Osteoblast (primary cell): ENCODE measurements at regions not wholly inside any gene's neighbourhood (a gene's known extent, or its start where the extent isn't known, plus 50 kb on each side); places are given as distances from the start of the nearest gene placed in this dataset.

Source experiments
- DNase-seq: peaks from one replicate; pipeline ENCODE4 v3.0.0; 2011; ENCODE audit warnings: low spot score, mixed read lengths; ENCODE audit not compliant: insufficient read length; ENCODE audit errors: missing footprints
- H2AFZ ChIP-seq: 2 replicates; pipeline ENCODE4 v1.6.0; 2011; ENCODE audit warnings: mild to moderate bottlenecking, low read length
- H3K27ac ChIP-seq: 2 replicates; pipeline ENCODE4 v1.5.1; 2011; ENCODE audit warnings: mild to moderate bottlenecking, low read depth, low read length, moderate library complexity
- H3K27me3 ChIP-seq: 2 replicates; pipeline ENCODE4 v1.6.0; 2012; ENCODE audit warnings: mild to moderate bottlenecking, control low read depth, inconsistent platforms, low read length, moderate library complexity; ENCODE audit not compliant: insufficient read depth
- H3K36me3 ChIP-seq: 2 replicates; pipeline ENCODE4 v1.5.1; 2011; ENCODE audit warnings: mild to moderate bottlenecking, low read length, control low read depth, moderate library complexity; ENCODE audit not compliant: insufficient read depth
- H3K4me1 ChIP-seq: 2 replicates; pipeline ENCODE4 v1.5.1; 2011; ENCODE audit warnings: mild to moderate bottlenecking, low read length, control low read depth, moderate library complexity; ENCODE audit not compliant: insufficient read depth
- H3K4me2 ChIP-seq: 2 replicates; pipeline ENCODE4 v1.6.0; 2011; ENCODE audit warnings: mild to moderate bottlenecking, low read length; ENCODE audit not compliant: insufficient read depth
- H3K4me3 ChIP-seq: fragments of 200-600 bp; sonication (generic); 3 replicates; pipeline ENCODE4 v1.5.1; 2012; ENCODE audit warnings: mild to moderate bottlenecking, low read length, inconsistent platforms; ENCODE audit not compliant: insufficient read depth
- H3K79me2 ChIP-seq: 2 replicates; pipeline ENCODE4 v1.6.0; 2012; ENCODE audit warnings: mild to moderate bottlenecking, low read length, control low read depth, inconsistent platforms; ENCODE audit not compliant: insufficient read depth
- H3K9me3 ChIP-seq: 2 replicates; pipeline ENCODE4 v1.5.1; 2011; ENCODE audit warnings: low read depth, low read length, control low read depth
- H4K20me1 ChIP-seq: 2 replicates; pipeline ENCODE4 v1.6.0; 2012; ENCODE audit warnings: mild to moderate bottlenecking, low read length, control low read depth; ENCODE audit not compliant: insufficient read depth
- CTCF ChIP-seq: IDR thresholded peaks from 2 replicates; pipeline ENCODE4 v1.5.1; 2011; ENCODE audit warnings: mild to moderate bottlenecking, low read depth, low read length, moderate library complexity; ENCODE audit errors: extremely low read depth

- TF ChIP-seq CTCF = no peak
- H3K4me2 ChIP-seq = no peak overlapping the region
- no peaks in the 10 kb centered on the region for H3K27me3 ChIP-seq
- H3K27ac ChIP-seq = no peak overlapping the region
- DNase-seq = no peak
- no peaks in the 10 kb centered on the region for H3K36me3 ChIP-seq
- H2AFZ ChIP-seq = no peak overlapping the region
- H3K9me3 ChIP-seq = no peaks in the 10 kb centered on the region
- H4K20me1 ChIP-seq = no peaks in the 10 kb centered on the region
- no peak overlapping the region for H3K4me3 ChIP-seq
- peaks cover 9% of the 10 kb centered on the region for H3K4me1 ChIP-seq
- no peaks in the 10 kb centered on the region for H3K79me2 ChIP-seq
Observed at GRCh38 chr18:44624052-44624451, 56.6 kb upstream of the SETBP1 start.

DNA sequence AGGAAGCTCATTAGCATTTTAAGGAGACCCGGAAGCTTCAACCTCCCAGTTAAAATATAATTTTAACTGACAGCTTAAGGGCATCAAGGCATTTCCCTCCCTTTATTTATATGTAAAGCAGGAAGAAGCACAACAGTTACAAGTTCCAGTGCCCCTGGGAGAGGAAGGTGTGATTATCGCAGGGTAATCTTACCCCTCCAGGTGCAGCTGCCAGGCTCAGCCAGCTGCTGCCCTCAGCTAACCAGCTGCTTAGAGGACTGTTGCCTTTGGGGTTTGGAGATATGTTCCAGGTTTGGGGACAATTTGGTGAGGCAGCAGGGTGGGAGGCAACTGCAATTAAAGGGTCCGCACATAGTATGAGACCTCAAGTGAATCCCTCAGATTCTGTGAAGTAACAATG is 55.3 kb upstream of the SETBP1 start:
- no peak for TF ChIP-seq CTCF
- H3K27me3 ChIP-seq = no peaks in the 10 kb centered on the region
- H4K20me1 ChIP-seq = no peaks in the 10 kb centered on the region
- H3K9me3 ChIP-seq = no peaks in the 10 kb centered on the region
- no peak for DNase-seq
- H3K36me3 ChIP-seq = no peaks in the 10 kb centered on the region
- no peak overlapping the region for H3K4me3 ChIP-seq
- H3K79me2 ChIP-seq = no peaks in the 10 kb centered on the region
- H3K27ac ChIP-seq = no peak overlapping the region
- H3K4me2 ChIP-seq = no peak overlapping the region
- peaks cover 9% of the 10 kb centered on the region for H3K4me1 ChIP-seq
- no peak overlapping the region for H2AFZ ChIP-seq

DNA sequence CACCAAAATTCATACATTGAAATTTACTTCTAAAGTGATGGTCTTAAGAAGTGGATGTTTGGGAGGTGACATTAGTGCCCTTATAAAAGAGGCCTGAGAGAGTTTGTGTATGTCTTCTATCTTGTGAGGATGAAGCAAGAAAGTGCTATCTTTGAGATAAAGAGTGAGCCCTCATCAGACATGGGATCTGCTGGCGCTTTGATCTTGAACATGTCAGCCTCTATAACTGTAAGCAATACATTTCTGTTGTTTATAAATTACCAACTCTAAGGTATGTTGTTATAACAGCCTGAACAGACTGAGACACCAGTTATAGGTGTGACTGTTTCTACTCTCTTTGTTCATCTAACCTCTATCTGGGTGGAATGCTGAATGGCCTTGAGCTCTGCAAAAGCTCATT is 54.5 kb upstream of the SETBP1 start:
- Histone ChIP-seq H3K4me2 (no peak overlapping the region), H3K36me3 (no peaks in the 10 kb centered on the region), H3K4me3 (no peak overlapping the region), H3K79me2 (no peaks in the 10 kb centered on the region), H3K27ac (no peak overlapping the region), H3K9me3 (no peaks in the 10 kb centered on the region), H3K27me3 (no peaks in the 10 kb centered on the region), H3K4me1 (peaks cover 9% of the 10 kb centered on the region), H2AFZ (no peak overlapping the region), H4K20me1 (no peaks in the 10 kb centered on the region)
- no peak for DNase-seq
- TF ChIP-seq CTCF = no peak

DNA sequence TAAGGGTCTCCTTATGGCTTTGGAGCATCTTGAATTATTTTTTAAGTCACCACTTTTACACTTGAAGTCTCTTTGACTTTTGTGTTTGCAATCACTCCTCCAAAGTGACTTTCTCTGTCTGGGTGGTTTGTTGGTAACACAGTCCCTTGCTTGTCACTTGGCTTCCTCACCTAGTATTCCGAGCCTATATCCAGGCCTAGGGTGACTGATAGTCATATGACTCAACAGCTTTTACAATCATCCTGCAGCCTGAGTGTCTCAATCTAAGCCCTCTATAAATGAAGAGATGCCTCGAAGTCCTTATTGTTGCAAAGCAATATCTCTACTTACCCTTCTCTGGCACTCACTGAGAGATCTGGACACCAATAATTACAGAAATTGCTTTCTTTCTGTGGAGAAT is 53.9 kb upstream of the SETBP1 start:
- Histone ChIP-seq H3K4me3 (no peak overlapping the region), H3K27me3 (no peaks in the 10 kb centered on the region), H4K20me1 (no peaks in the 10 kb centered on the region), H3K4me2 (peak overlapping the region; percentile 53), H3K36me3 (no peaks in the 10 kb centered on the region), H2AFZ (peak overlapping the region; percentile 27), H3K9me3 (no peaks in the 10 kb centered on the region), H3K4me1 (peaks cover 9% of the 10 kb centered on the region), H3K27ac (peak overlapping the region; percentile 59), H3K79me2 (no peaks in the 10 kb centered on the region)
- DNase-seq = no peak
- no peak for TF ChIP-seq CTCF
